Left ventricle myocardium inferior (tissue), 1 donor: ENCODE measurements at regions not wholly inside any gene's neighbourhood (a gene's known extent, or its start where the extent isn't known, plus 50 kb on each side); places are given as distances from the start of the nearest gene placed in this dataset.

Experiments used
- DNase-seq: peaks from one replicate; pipeline ENCODE4 v3.0.0-alpha.2; 2020
- H3K27ac ChIP-seq: fragments of 200-600 bp; replicated peaks from 2 replicates; pipeline ENCODE4 v1.8.0; 2021
- H3K27me3 ChIP-seq: fragments of 200-600 bp; 2 replicates; pipeline ENCODE4 v1.8.0; 2021; ENCODE audit warnings: low read depth
- H3K36me3 ChIP-seq: fragments of 200-600 bp; 2 replicates; pipeline ENCODE4 v1.8.0; 2021
- H3K4me1 ChIP-seq: fragments of 200-600 bp; 2 replicates; pipeline ENCODE4 v1.8.0; 2021
- H3K4me3 ChIP-seq: fragments of 200-600 bp; 2 replicates; pipeline ENCODE4 v1.8.0; 2021; ENCODE audit warnings: mild to moderate bottlenecking, moderate library complexity
- H3K9me3 ChIP-seq: fragments of 200-600 bp; replicated peaks from 2 replicates; pipeline ENCODE4 v1.8.0; 2021
- CTCF ChIP-seq: fragments of 200-600 bp; IDR thresholded peaks from 2 replicates; pipeline ENCODE4 v1.8.0; 2021; ENCODE audit warnings: antibody characterized with exemption, mild to moderate bottlenecking, borderline replicate concordance
- intact Hi-C: fragments of 100-400 bp; cut with micrococcal nuclease; formaldehyde crosslinking; loops from one replicate; pipeline ENCODE4 v1.11.0; 2022
- donor health status: DM: no; HTN: yes; CAD: no; lungs with severe emphysema.

DNA sequence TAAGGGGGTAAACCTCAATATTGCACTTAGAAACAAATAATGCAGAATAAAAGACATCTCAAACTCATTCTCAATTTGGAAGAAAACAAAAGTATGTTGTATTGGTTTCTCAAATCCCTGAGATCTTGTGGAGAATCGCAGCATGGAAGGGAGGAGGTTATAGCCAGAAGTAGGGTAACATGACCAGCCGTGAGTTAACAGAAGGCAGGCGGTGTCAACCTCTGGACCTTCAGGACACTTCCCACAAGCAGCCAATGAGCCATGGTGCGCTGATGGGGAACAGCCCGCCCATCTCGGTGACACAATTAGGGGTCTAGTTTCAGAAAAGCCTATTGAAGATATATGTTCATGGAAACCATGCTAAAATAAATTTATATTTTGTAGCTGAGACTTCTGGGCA lies 98.4 kb downstream of the ALDH8A1 start:
- H3K9me3 ChIP-seq = no peaks in the 10 kb centered on the region
- H3K27ac ChIP-seq = no peak overlapping the region
- H3K4me3 ChIP-seq = no peak overlapping the region
- no peak for DNase-seq
- peaks cover 6% of the 10 kb centered on the region for H3K27me3 ChIP-seq
- H3K4me1 ChIP-seq = peaks cover 14% of the 10 kb centered on the region
- H3K36me3 ChIP-seq = no peaks in the 10 kb centered on the region
- no peak for TF ChIP-seq CTCF
- intact Hi-C loops = no loop called here

GRCh38 chr6:134850721-134851305 lies 99.1 kb downstream of the ALDH8A1 start:
- no peak for DNase-seq
- peaks cover 14% of the 10 kb centered on the region for H3K4me1 ChIP-seq
- intact Hi-C loops = no loop called here
- H3K36me3 ChIP-seq = no peaks in the 10 kb centered on the region
- H3K27ac ChIP-seq = no peak overlapping the region
- H3K4me3 ChIP-seq = no peak overlapping the region
- no peak for TF ChIP-seq CTCF
- H3K9me3 ChIP-seq = no peaks in the 10 kb centered on the region
- H3K27me3 ChIP-seq = peaks cover 6% of the 10 kb centered on the region

DNA sequence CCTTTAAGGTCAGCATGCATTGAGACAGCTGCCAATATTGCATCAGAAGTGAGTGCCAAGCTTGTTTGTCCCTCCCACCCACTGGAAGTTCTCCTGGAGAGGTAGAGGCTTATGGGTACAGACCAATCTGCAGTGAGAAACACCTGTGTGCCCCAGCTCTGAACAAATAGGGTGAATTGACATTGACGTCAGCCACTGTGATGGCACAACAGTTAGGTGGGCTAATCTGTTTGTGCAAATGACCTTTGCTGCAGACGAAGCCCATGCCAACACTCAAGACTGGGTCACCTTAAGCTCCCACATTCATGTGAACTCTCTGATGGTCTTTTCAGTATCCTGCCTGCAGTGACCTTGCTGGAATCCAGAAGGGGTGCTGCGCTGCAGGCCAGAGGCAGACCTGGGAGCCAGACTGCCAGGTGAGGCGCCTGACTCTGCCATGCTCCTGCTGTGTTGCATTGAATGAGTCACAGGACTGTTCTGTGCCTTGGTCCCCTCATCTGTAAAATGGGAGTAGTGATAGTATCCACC lies 99.9 kb downstream of the ALDH8A1 start:
- DNase-seq = no peak
- Histone ChIP-seq H3K9me3 (no peaks in the 10 kb centered on the region), H3K27ac (no peak overlapping the region), H3K27me3 (peaks cover 6% of the 10 kb centered on the region), H3K36me3 (no peaks in the 10 kb centered on the region), H3K4me3 (no peak overlapping the region), H3K4me1 (peaks cover 14% of the 10 kb centered on the region)
- intact Hi-C loops = no loop called here
- no peak for TF ChIP-seq CTCF

- TF ChIP-seq CTCF = no peak
- intact Hi-C loops = no loop called here
- no peak for DNase-seq
These were observed 101.8 kb downstream of the ALDH8A1 start for GRCh38 chr6:134848076-134848475.

DNA sequence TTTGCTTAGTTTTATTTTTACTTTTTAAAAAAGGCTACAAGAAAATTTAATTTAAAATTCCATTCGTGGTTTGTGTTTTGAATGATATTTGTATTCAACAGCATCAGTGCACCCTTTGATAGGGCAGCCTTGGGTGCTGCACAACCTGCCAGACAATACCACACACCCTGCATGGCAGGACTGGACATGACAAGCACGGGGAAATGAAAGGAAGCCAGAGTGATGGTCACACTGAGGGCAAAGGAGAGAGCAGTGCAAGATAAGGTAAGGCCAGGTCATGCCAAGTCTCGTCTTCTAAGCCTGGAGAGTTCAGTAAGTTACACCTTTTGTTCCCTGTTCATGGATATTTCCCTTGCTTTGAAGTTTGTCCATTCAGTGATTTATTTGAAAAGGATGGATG lies 103.0 kb downstream of the ALDH8A1 start:
- DNase-seq = no peak
- H3K27me3 ChIP-seq = peaks cover 6% of the 10 kb centered on the region
- TF ChIP-seq CTCF = no peak
- H3K4me3 ChIP-seq = no peak overlapping the region
- intact Hi-C loops = no loop called here
- H3K9me3 ChIP-seq = no peaks in the 10 kb centered on the region
- H3K27ac ChIP-seq = no peak overlapping the region
- no peaks in the 10 kb centered on the region for H3K4me1 ChIP-seq
- H3K36me3 ChIP-seq = no peaks in the 10 kb centered on the region

More at GRCh38 chr6:134848076-134848475, 101.8 kb downstream of the ALDH8A1 start:
- peaks cover 2% of the 10 kb centered on the region for H3K4me1 ChIP-seq
- peaks cover 6% of the 10 kb centered on the region for H3K27me3 ChIP-seq
- H3K4me3 ChIP-seq = no peak overlapping the region
- H3K9me3 ChIP-seq = no peaks in the 10 kb centered on the region
- no peaks in the 10 kb centered on the region for H3K36me3 ChIP-seq
- no peak overlapping the region for H3K27ac ChIP-seq
